GM18519 (cell line): ENCODE measurements at regions not wholly inside any gene's neighbourhood (a gene's known extent, or its start where the extent isn't known, plus 50 kb on each side); places are given as distances from the start of the nearest gene placed in this dataset.
"Not testable (repeated sequence)": the region's sequence is repeated elsewhere in the genome, so short reads cannot be mapped to it uniquely, and the experiment has no call there.

Source experiments
- ATAC-seq: cut with Tn5 transposase; IDR thresholded peaks from one replicate; pipeline ENCODE4 v1.9.1; 2021; ENCODE audit warnings: mild to moderate bottlenecking, moderate library complexity; ENCODE audit not compliant: unreplicated experiment, low FRiP score

GRCh38 chr11:91272089-91272488 is 952.5 kb upstream of the FAT3 start:
- no peak for ATAC-seq

- ATAC-seq = not testable (repeated sequence)
These were observed 955.9 kb upstream of the FAT3 start for GRCh38 chr11:91268512-91269295.

- no peak for ATAC-seq
These were observed 958.7 kb upstream of the FAT3 start for GRCh38 chr11:91265946-91266345.

GRCh38 chr11:91264481-91264880 is 960.1 kb upstream of the FAT3 start:
- no peak for ATAC-seq

- no peak for ATAC-seq
These were observed 960.9 kb upstream of the FAT3 start for GRCh38 chr11:91263496-91264365.

GRCh38 chr11:91261513-91261912 is 963.1 kb upstream of the FAT3 start:
- no peak for ATAC-seq

- no peak for ATAC-seq
These were observed 965.7 kb upstream of the FAT3 start for GRCh38 chr11:91258876-91259275.

GRCh38 chr11:91257667-91258066 is 967.0 kb upstream of the FAT3 start:
- no peak for ATAC-seq

GRCh38 chr11:91248199-91248807 is 976.3 kb upstream of the FAT3 start:
- no peak for ATAC-seq

GRCh38 chr11:91247009-91247735 is 977.4 kb upstream of the FAT3 start:
- ATAC-seq = no peak

GRCh38 chr11:91244912-91245311 is 979.7 kb upstream of the FAT3 start:
- no peak for ATAC-seq

- no peak for ATAC-seq
These were observed 981.0 kb upstream of the FAT3 start for GRCh38 chr11:91243630-91244029.

- no peak for ATAC-seq
These were observed 981.6 kb upstream of the FAT3 start for GRCh38 chr11:91243051-91243450.

GRCh38 chr11:91241226-91241625 is 983.4 kb upstream of the FAT3 start:
- ATAC-seq = no peak

- ATAC-seq = no peak
These were observed 985.3 kb upstream of the FAT3 start for GRCh38 chr11:91239359-91239758.

GRCh38 chr11:91231226-91231625 is 993.4 kb upstream of the FAT3 start:
- no peak for ATAC-seq

- no peak for ATAC-seq
These were observed 994.0 kb upstream of the FAT3 start for GRCh38 chr11:91230647-91231046.

- no peak for ATAC-seq
These were observed 1000.0 kb upstream of the CHORDC1 start for GRCh38 chr11:91222830-91223229.

- ATAC-seq = no peak
These were observed 997.8 kb upstream of the CHORDC1 start for GRCh38 chr11:91220476-91221202.

- ATAC-seq = no peak
These were observed 996.7 kb upstream of the CHORDC1 start for GRCh38 chr11:91219535-91219934.
